ENCODE measurements at regions not wholly inside any gene's neighbourhood (a gene's known extent, or its start where the extent isn't known, plus 50 kb on each side); places are given as distances from the start of the nearest gene placed in this dataset.

DNA sequence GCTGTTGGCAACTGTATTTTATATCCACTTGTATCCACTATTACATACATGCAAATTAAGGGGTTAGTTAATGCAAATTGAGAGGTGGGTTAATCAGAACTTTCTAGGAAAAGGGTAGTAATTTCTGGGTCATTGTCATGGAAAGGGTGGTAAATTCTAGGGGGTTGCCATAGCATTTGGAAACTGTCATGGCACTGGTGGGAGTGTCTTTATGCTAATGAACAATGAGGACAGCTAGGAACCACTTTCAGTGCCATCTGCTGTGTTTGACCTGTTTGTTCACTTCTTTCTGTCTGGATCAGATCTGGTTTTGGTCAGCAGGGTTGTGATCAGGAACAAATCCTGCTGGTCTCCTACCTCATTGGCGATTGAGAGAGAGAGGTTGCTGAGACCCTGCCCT lies 283.3 kb upstream of the PRKCQ start:
- Mint-ChIP-seq H3K27me3 (ENCODE audit: insufficient read depth, low read depth, poor library complexity) (no peaks in the 10 kb centered on the region), H3K4me3 (no peak overlapping the region), H3K36me3 (ENCODE audit: low read depth) (peaks cover 3% of the 10 kb centered on the region; the same call in 1 of the 3 replicates), H3K9me3 (peaks cover 8% of the 10 kb centered on the region; the same call in 2 of the 3 replicates), H3K27ac (no peak overlapping the region), H3K4me1 (peaks cover 5% of the 10 kb centered on the region; the same call in 2 of the 3 replicates)
- H3K79me2 ChIP-seq (replicated peaks; ENCODE audit: insufficient read depth), result no peaks in the 10 kb centered on the region
- no peak for TF ChIP-seq STAT1 (IDR thresholded peaks at IDR 0.05; ENCODE audit: unreplicated experiment)
- no peak for TF ChIP-seq CREB1 (CRISPR knock-in tag; IDR thresholded peaks at IDR 0.05; ENCODE audit: low read depth)
- TF ChIP-seq ZNF114 (CRISPR knock-in tag; IDR thresholded peaks at IDR 0.05), result no peak
- 0 out of 2 replicates have a peak, but pooled peaks cover 3% of the 10 kb centered on the region for H3K36me3 ChIP-seq (ENCODE audit: insufficient read depth)
- no peaks in the 10 kb centered on the region for H3F3A ChIP-seq (replicated peaks; ENCODE audit: low read depth)
- H4K20me1 ChIP-seq (replicated peaks; ENCODE audit: insufficient read depth), result no peaks in the 10 kb centered on the region
- H3K4me2 ChIP-seq, result no peak overlapping the region
- ATAC-seq, result no peak
- H3K4me1 ChIP-seq (ENCODE audit: insufficient read depth), result no peaks in the 10 kb centered on the region
- no peak overlapping the region for H3K4me3 ChIP-seq
- no peak overlapping the region for H3K27ac ChIP-seq (ENCODE audit: low read depth)
- no peak overlapping the region for H2AFZ ChIP-seq
- peaks cover 6% of the 10 kb centered on the region for H3K9me2 ChIP-seq (ENCODE audit: insufficient read depth)
- DNase-seq (ENCODE audit: low spot score), result no peak
- H3K27me3 ChIP-seq (ENCODE audit: insufficient read depth), result no peaks in the 10 kb centered on the region

DNA sequence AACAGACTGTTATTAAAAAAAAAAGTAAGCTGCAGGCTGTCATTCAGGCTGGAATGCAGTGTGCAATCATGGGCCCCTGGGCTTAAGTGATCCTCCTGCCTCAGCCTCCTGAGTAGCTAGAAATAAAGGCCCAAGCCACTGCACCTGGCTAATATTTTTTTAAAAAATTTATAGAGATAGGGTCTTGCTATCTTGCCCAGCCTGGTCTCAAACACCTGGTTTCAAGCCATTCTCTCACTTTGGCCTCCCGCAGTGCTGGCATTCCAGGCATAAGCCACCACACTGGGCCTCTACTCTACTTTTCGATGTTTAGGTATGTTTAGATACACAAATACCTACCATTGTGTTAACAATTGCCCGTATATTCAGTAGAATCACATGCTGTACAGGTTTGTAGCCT lies 270.4 kb upstream of the PRKCQ start:
- Histone ChIP-seq H2AFZ (no peak overlapping the region), H3K27ac (ENCODE audit: low read depth) (no peak overlapping the region), H3F3A (replicated peaks; ENCODE audit: low read depth) (no peaks in the 10 kb centered on the region), H3K27me3 (ENCODE audit: insufficient read depth) (no peaks in the 10 kb centered on the region), H3K4me1 (ENCODE audit: insufficient read depth) (no peaks in the 10 kb centered on the region), H3K4me2 (no peak overlapping the region), H3K36me3 (ENCODE audit: insufficient read depth) (no peaks in the 10 kb centered on the region), H3K9me2 (ENCODE audit: insufficient read depth) (no peaks in the 10 kb centered on the region), H4K20me1 (replicated peaks; ENCODE audit: insufficient read depth) (no peaks in the 10 kb centered on the region), H3K4me3 (no peak overlapping the region), H3K79me2 (replicated peaks; ENCODE audit: insufficient read depth) (no peaks in the 10 kb centered on the region)
- H3K36me3 Mint-ChIP-seq (ENCODE audit: low read depth), result no peaks in the 10 kb centered on the region
- TF ChIP-seq ZNF331 (CRISPR knock-in tag; IDR thresholded peaks at IDR 0.05; ENCODE audit: low read depth) (no peak), EZH2phosphoT487 (IDR thresholded peaks at IDR 0.05; ENCODE audit: unreplicated experiment) (no peak)
- DNase-seq (ENCODE audit: low spot score) (peak; percentile 18), ATAC-seq (no peak)
- no peaks in the 10 kb centered on the region; the same call in 2 of the 3 replicates for H3K9me3 Mint-ChIP-seq
- H3K4me1 Mint-ChIP-seq, result peaks cover 3% of the 10 kb centered on the region; the same call in 2 of the 3 replicates
- H3K27ac Mint-ChIP-seq, result no peak overlapping the region
- no peak overlapping the region for H3K4me3 Mint-ChIP-seq
- H3K27me3 Mint-ChIP-seq (ENCODE audit: insufficient read depth, low read depth, poor library complexity), result no peaks in the 10 kb centered on the region

DNA sequence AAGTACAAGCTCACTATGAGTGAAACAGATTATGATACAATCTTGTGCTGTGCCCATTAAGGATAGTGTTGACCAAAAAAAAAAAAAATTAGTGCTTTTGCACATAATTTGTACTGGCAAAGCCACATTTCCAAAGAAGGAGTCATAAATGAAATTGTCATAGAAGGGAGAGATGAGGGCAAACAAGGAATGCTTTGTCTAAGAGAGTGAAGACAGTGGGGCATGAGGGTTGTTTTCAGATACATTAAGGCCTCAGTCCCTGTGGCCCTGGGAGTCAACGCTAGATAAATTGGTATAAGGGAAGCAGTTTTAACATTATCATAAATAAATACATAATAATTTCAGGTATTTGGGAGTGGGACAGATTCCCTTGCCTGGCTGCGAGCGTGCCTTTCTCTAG lies 267.5 kb upstream of the PRKCQ start:
- no peak overlapping the region for H3K4me3 ChIP-seq
- Mint-ChIP-seq H3K27ac (no peak overlapping the region), H3K27me3 (ENCODE audit: insufficient read depth, low read depth, poor library complexity) (peaks cover 1% of the 10 kb centered on the region), H3K4me3 (no peak overlapping the region), H3K9me3 (peaks cover 20% of the 10 kb centered on the region), H3K36me3 (ENCODE audit: low read depth) (peaks cover 15% of the 10 kb centered on the region), H3K4me1 (no peaks in the 10 kb centered on the region)
- no peak overlapping the region for H3K27ac ChIP-seq (ENCODE audit: low read depth)
- no peaks in the 10 kb centered on the region for H3K79me2 ChIP-seq (replicated peaks; ENCODE audit: insufficient read depth)
- no peak overlapping the region for H3K4me2 ChIP-seq
- H3K27me3 ChIP-seq (ENCODE audit: insufficient read depth), result no peaks in the 10 kb centered on the region
- H3K9me2 ChIP-seq (ENCODE audit: insufficient read depth), result no peaks in the 10 kb centered on the region
- DNase-seq (ENCODE audit: low spot score) (no peak), ATAC-seq (no peak)
- H3K4me1 ChIP-seq (ENCODE audit: insufficient read depth), result no peaks in the 10 kb centered on the region
- no peak overlapping the region for H2AFZ ChIP-seq
- no peaks in the 10 kb centered on the region for H3F3A ChIP-seq (replicated peaks; ENCODE audit: low read depth)
- 0 out of 2 replicates have a peak, but pooled peaks cover 3% of the 10 kb centered on the region for H3K36me3 ChIP-seq (ENCODE audit: insufficient read depth)
- H4K20me1 ChIP-seq (replicated peaks; ENCODE audit: insufficient read depth), result no peaks in the 10 kb centered on the region
- TF ChIP-seq, protein P1, sequence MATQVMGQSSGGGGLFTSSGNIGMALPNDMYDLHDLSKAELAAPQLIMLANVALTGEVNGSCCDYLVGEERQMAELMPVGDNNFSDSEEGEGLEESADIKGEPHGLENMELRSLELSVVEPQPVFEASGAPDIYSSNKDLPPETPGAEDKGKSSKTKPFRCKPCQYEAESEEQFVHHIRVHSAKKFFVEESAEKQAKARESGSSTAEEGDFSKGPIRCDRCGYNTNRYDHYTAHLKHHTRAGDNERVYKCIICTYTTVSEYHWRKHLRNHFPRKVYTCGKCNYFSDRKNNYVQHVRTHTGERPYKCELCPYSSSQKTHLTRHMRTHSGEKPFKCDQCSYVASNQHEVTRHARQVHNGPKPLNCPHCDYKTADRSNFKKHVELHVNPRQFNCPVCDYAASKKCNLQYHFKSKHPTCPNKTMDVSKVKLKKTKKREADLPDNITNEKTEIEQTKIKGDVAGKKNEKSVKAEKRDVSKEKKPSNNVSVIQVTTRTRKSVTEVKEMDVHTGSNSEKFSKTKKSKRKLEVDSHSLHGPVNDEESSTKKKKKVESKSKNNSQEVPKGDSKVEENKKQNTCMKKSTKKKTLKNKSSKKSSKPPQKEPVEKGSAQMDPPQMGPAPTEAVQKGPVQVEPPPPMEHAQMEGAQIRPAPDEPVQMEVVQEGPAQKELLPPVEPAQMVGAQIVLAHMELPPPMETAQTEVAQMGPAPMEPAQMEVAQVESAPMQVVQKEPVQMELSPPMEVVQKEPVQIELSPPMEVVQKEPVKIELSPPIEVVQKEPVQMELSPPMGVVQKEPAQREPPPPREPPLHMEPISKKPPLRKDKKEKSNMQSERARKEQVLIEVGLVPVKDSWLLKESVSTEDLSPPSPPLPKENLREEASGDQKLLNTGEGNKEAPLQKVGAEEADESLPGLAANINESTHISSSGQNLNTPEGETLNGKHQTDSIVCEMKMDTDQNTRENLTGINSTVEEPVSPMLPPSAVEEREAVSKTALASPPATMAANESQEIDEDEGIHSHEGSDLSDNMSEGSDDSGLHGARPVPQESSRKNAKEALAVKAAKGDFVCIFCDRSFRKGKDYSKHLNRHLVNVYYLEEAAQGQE (IDR thresholded peaks at IDR 0.05; ENCODE audit: unreplicated experiment), result no peak
- TF ChIP-seq EZH2phosphoT487 (IDR thresholded peaks at IDR 0.05; ENCODE audit: unreplicated experiment) (no peak), ZNF114 (CRISPR knock-in tag; IDR thresholded peaks at IDR 0.05) (no peak)
- TF ChIP-seq, protein P2, sequence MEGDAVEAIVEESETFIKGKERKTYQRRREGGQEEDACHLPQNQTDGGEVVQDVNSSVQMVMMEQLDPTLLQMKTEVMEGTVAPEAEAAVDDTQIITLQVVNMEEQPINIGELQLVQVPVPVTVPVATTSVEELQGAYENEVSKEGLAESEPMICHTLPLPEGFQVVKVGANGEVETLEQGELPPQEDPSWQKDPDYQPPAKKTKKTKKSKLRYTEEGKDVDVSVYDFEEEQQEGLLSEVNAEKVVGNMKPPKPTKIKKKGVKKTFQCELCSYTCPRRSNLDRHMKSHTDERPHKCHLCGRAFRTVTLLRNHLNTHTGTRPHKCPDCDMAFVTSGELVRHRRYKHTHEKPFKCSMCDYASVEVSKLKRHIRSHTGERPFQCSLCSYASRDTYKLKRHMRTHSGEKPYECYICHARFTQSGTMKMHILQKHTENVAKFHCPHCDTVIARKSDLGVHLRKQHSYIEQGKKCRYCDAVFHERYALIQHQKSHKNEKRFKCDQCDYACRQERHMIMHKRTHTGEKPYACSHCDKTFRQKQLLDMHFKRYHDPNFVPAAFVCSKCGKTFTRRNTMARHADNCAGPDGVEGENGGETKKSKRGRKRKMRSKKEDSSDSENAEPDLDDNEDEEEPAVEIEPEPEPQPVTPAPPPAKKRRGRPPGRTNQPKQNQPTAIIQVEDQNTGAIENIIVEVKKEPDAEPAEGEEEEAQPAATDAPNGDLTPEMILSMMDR (conservative IDR thresholded peaks at IDR 0.05; ENCODE audit: low read depth in 2 of 2), result no peak
